Natural killer cell (primary cell): ENCODE measurements at regions not wholly inside any gene's neighbourhood (a gene's known extent, or its start where the extent isn't known, plus 50 kb on each side); places are given as distances from the start of the nearest gene placed in this dataset.

Experiments used
- ATAC-seq, 3 donors: fragments of 150-1000 bp in 2 of 3; fragments of 200-7000 bp in 1 of 3; cut with Tn5 transposase; 1 replicate in 1 of 3; 2 replicates in 2 of 3; pipeline ENCODE4 v1.10.0; 2021; ENCODE audit warnings: mild to moderate bottlenecking in 2 of 3, moderate library complexity in 2 of 3
- DNase-seq, 2 donors: peaks; one replicate each; pipeline versions ENCODE4 v3.0.0 to v3.0.0-alpha.2; 2013 to 2021; ENCODE audit warnings: mixed read lengths in 1 of 2
- H3K27ac ChIP-seq: one replicate; pipeline ENCODE4 v1.5.1; 2013; ENCODE audit warnings: mild to moderate bottlenecking, low read length
- H3K27me3 ChIP-seq: one replicate; pipeline ENCODE4 v1.6.1; 2013; ENCODE audit warnings: low read length; ENCODE audit not compliant: control insufficient read depth, insufficient read depth
- H3K36me3 ChIP-seq: one replicate; pipeline ENCODE4 v1.6.1; 2013; ENCODE audit warnings: low read length; ENCODE audit not compliant: control insufficient read depth, insufficient read depth
- H3K4me1 ChIP-seq: one replicate; pipeline ENCODE4 v1.6.1; 2013; ENCODE audit warnings: low read length; ENCODE audit not compliant: control insufficient read depth, insufficient read depth
- H3K4me3 ChIP-seq: one replicate; pipeline ENCODE4 v1.5.1; 2013; ENCODE audit warnings: low read length
- H3K9me3 ChIP-seq: one replicate; pipeline ENCODE4 v1.6.1; 2013; ENCODE audit warnings: low read length; ENCODE audit not compliant: control insufficient read depth, insufficient read depth
- H3K27ac Mint-ChIP-seq, 2 donors: one replicate each; pipeline ENCODE4 v1.8.0; 2022; ENCODE audit warnings: mild to moderate bottlenecking in 2 of 2, mixed read lengths in 2 of 2, moderate library complexity in 1 of 2
- H3K27me3 Mint-ChIP-seq, 2 donors: one replicate each; pipeline ENCODE4 v1.8.0; 2022; ENCODE audit warnings: low read depth in 2 of 2, mixed read lengths in 2 of 2
- H3K36me3 Mint-ChIP-seq: one replicate; pipeline ENCODE4 v1.8.0; 2022; ENCODE audit warnings: mixed read lengths
- H3K4me1 Mint-ChIP-seq, 2 donors: one replicate each; pipeline ENCODE4 v1.8.0; 2022; ENCODE audit warnings: mixed read lengths in 2 of 2
- H3K4me3 Mint-ChIP-seq: one replicate; pipeline ENCODE4 v1.8.0; 2022; ENCODE audit warnings: mild to moderate bottlenecking, moderate library complexity, mixed read lengths
- H3K9me3 Mint-ChIP-seq, 2 donors: one replicate each; pipeline ENCODE4 v1.8.0; 2022; ENCODE audit warnings: mixed read lengths in 2 of 2
- WGBS: methylation state at CpG from one replicate; pipeline ENCODE4 v1.1.7; 2013; ENCODE audit warnings: missing lambda C conversion rate; ENCODE audit not compliant: insufficient coverage; 5-methylcytosine and 5-hydroxymethylcytosine counted together
- intact Hi-C: fragments of 100-400 bp; cut with micrococcal nuclease; formaldehyde crosslinking; loops from one replicate; pipeline ENCODE4 v1.14.2; 2022
- TF ChIP-seq, protein P1 (sequence below): fragments of 200-600 bp; IDR thresholded peaks from one replicate; pipeline ENCODE4 v1.8.0; 2022; ENCODE audit warnings: antibody characterized with exemption

DNA sequence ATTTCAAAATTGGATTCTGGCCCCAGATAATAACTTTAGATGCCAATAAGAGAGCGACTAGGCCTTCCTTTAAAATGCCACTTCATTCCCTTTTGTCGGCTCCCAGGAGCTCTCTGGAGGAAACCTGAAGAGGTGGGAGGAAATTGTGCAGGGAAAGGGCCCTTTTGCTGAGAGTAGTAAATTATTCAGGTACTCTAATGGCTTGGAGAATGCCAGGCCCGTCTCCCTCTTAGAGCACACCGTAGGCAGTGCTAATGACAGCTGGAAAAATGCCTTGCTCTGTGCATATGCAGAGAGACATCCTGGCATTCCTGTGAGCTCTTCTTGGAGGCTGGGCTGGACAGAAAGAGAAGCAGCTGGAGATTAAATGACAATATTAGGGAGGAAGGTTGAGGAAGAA lies 115.0 kb upstream of the RPH3A start:
- H3K27ac ChIP-seq = no peak overlapping the region
- H3K4me3 Mint-ChIP-seq = no peak overlapping the region
- intact Hi-C loops = no loop called here
- no peaks in the 10 kb centered on the region for H3K9me3 ChIP-seq
- DNase-seq (no peak), ATAC-seq (no peak)
- no peak overlapping the region for H3K4me3 ChIP-seq
- H3K36me3 ChIP-seq = no peaks in the 10 kb centered on the region
- no peaks in the 10 kb centered on the region for H3K9me3 Mint-ChIP-seq
- H3K4me1 Mint-ChIP-seq = no peaks in the 10 kb centered on the region
- H3K27me3 ChIP-seq = no peaks in the 10 kb centered on the region
- WGBS = 77% methylated on average over 4 of the region's 4 CpGs
- TF ChIP-seq, protein P1, sequence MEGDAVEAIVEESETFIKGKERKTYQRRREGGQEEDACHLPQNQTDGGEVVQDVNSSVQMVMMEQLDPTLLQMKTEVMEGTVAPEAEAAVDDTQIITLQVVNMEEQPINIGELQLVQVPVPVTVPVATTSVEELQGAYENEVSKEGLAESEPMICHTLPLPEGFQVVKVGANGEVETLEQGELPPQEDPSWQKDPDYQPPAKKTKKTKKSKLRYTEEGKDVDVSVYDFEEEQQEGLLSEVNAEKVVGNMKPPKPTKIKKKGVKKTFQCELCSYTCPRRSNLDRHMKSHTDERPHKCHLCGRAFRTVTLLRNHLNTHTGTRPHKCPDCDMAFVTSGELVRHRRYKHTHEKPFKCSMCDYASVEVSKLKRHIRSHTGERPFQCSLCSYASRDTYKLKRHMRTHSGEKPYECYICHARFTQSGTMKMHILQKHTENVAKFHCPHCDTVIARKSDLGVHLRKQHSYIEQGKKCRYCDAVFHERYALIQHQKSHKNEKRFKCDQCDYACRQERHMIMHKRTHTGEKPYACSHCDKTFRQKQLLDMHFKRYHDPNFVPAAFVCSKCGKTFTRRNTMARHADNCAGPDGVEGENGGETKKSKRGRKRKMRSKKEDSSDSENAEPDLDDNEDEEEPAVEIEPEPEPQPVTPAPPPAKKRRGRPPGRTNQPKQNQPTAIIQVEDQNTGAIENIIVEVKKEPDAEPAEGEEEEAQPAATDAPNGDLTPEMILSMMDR = no peak
- H3K27ac Mint-ChIP-seq = no peak overlapping the region
- no peaks in the 10 kb centered on the region for H3K36me3 Mint-ChIP-seq
- no peaks in the 10 kb centered on the region for H3K4me1 ChIP-seq
- H3K27me3 Mint-ChIP-seq = peaks cover 24 to 35% of the 10 kb centered on the region in 2 donors

DNA sequence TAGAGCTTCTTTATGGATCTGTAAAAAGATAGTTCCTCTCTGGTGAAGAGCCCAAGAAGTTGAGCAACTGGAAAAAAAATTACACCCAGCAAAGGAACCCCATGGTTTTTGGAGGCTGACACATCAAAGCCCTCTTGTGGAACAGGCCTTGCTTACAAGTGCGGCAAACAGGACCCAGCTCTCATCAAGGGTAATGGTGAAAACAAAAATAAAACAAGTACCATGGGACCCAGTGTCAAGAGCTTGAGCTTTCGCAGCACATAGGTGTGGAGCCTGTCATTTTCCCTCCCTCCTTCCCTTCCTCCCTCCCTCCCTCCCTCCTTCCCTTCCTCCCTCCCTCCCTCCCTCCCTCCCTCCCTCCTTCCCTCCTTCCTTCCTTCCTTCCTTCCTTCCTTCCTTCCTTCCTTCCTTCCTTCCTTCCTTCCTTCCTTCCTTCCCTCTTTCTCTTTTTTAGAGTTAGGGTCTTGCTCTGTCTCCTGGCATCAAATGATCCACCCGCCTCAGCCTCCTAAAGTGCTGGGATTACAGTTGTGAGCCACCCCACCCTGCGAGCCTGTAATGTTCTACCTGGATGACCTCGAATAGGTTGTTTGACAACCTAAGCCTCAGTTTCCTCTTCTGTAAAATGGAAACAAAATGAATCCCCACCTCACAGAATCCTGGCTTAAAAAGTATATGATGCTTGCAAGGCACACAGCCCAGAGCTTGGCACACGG lies 114.3 kb upstream of the RPH3A start:
- H3K27me3 Mint-ChIP-seq = peaks cover 27 to 39% of the 10 kb centered on the region in 2 donors
- Histone ChIP-seq H3K4me1 (no peaks in the 10 kb centered on the region), H3K9me3 (no peaks in the 10 kb centered on the region), H3K36me3 (no peaks in the 10 kb centered on the region), H3K4me3 (no peak overlapping the region), H3K27me3 (no peaks in the 10 kb centered on the region), H3K27ac (no peak overlapping the region)
- H3K36me3 Mint-ChIP-seq = no peaks in the 10 kb centered on the region
- ATAC-seq (no peak), DNase-seq (no peak)
- no peaks in the 10 kb centered on the region for H3K9me3 Mint-ChIP-seq
- WGBS = 68% methylated on average over 5 of the region's 6 CpGs
- H3K27ac Mint-ChIP-seq = no peak overlapping the region
- TF ChIP-seq, protein P1 = no peak
- no peaks in the 10 kb centered on the region for H3K4me1 Mint-ChIP-seq
- intact Hi-C loops = no loop called here
- H3K4me3 Mint-ChIP-seq = no peak overlapping the region

DNA sequence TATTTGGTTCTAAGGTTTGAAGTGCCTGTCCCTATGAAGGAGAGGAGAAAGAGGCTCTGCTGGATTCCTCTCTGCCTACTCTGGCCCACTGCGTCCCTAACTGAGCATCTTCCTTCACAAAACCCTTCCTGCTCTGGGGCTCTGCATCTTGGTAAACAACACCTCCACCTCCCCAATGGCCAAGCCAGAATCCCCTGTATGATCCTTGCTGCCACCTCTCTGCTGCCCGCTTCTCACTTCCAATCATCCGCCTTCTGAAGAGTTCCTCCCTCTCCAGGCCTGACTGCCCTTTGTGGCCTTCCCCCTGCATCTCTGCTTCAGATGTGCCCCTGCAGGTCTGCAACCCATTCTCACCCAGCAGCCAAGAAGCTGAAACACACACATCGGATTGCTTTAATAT lies 110.6 kb upstream of the RPH3A start:
- no peak overlapping the region for H3K27ac Mint-ChIP-seq
- WGBS = 81% methylated on average over 4 of the region's 4 CpGs

More for the DNA sequence above, 110.6 kb upstream of the RPH3A start:
- Mint-ChIP-seq H3K4me3 (no peak overlapping the region), H3K9me3 (no peaks in the 10 kb centered on the region), H3K36me3 (no peaks in the 10 kb centered on the region), H3K4me1 (no peaks in the 10 kb centered on the region), H3K27me3 (peaks cover 24 to 50% of the 10 kb centered on the region in 2 donors)
- H3K27ac ChIP-seq = no peak overlapping the region
- TF ChIP-seq, protein P1 = no peak
- H3K4me1 ChIP-seq = no peaks in the 10 kb centered on the region
- H3K27me3 ChIP-seq = no peaks in the 10 kb centered on the region
- ATAC-seq = no peak
- H3K4me3 ChIP-seq = no peak overlapping the region
- no peak for DNase-seq
- intact Hi-C loops = no loop called here
- H3K36me3 ChIP-seq = no peaks in the 10 kb centered on the region
- H3K9me3 ChIP-seq = no peaks in the 10 kb centered on the region
